HCT116 (cell line): ENCODE measurements at regions not wholly inside any gene's neighbourhood (a gene's known extent, or its start where the extent isn't known, plus 50 kb on each side); places are given as distances from the start of the nearest gene placed in this dataset.

Source experiments
- ATAC-seq: fragments of 200-7000 bp; cut with Tn5 transposase; 2 replicates; pipeline ENCODE4 v1.9.1; 2020; ENCODE audit warnings: mild to moderate bottlenecking, moderate library complexity
- BruUV-seq: library from RNA; stranded (reverse); fragments of 400-500 nt; replicated peaks from 2 replicates; lab custom pipeline; 2021; lab: Mats Ljungman, UMichigan
- CTCF ChIA-PET: fragments of 300-600 bp; sonication (Branson Sonifier 250); formaldehyde crosslinking; loops from one replicate; lab custom pipeline; 2021; ENCODE audit warnings: antibody characterized with exemption; lab: Charles Lee
- POLR2A ChIA-PET: fragments of 300-600, 350-600 bp; sonication (Branson Sonifier 250); formaldehyde crosslinking; loops from one replicate; lab custom pipeline; 2021; ENCODE audit warnings: antibody characterized with exemption; lab: Charles Lee
- RAD21 ChIA-PET, 2 experiments: fragments of 300-600 bp; sonication (Branson Sonifier 250); formaldehyde crosslinking; loops; one replicate each; lab custom pipeline; 2023; ENCODE audit warnings: low total read pairs in 2 of 2; ENCODE audit not compliant: uncharacterized antibody in 2 of 2, unreplicated experiment in 2 of 2, low non-redundant PET in 1 of 2; lab: Charles Lee
- DNase-seq: peaks from one replicate; pipeline ENCODE4 v3.0.0-alpha.2; 2010; ENCODE audit warnings: low read depth, low spot score
- H2AFZ ChIP-seq: fragments of 200-600 bp; shearing (Covaris generic), sonication (generic); 2 replicates; pipeline ENCODE4 v1.6.1; 2017; ENCODE audit warnings: low read depth, mixed run types, mixed read lengths, antibody characterized with exemption, low read length; ENCODE audit not compliant: poor library complexity, severe bottlenecking
- H3K27ac ChIP-seq: 2 replicates; pipeline ENCODE4 v1.5.1; 2012; ENCODE audit warnings: low read depth, low read length
- H3K27me3 ChIP-seq: fragments of 200-600 bp; sonication (generic); 2 replicates; pipeline ENCODE4 v1.6.1; 2016; ENCODE audit warnings: mixed run types, low read length, mixed read lengths; ENCODE audit not compliant: insufficient read depth
- H3K36me3 ChIP-seq, 2 experiments: fragments of 200-500 bp in 1 of 2; fragments of 200-600 bp in 1 of 2; sonication (Bioruptor generic) in 1 of 2; sonication (generic) in 1 of 2; 2 replicates each; pipeline versions ENCODE4 v1.5.1 to v1.6.1; 2014 to 2016; ENCODE audit warnings: low read length in 2 of 2, inconsistent platforms in 1 of 2, mixed read lengths in 1 of 2, mixed run types in 1 of 2; ENCODE audit not compliant: insufficient read depth in 2 of 2, control insufficient read depth in 1 of 2
- H3K4me1 ChIP-seq, 2 experiments: fragments of 200-600 bp in 1 of 2; sonication (generic) in 1 of 2; 2 replicates each; pipeline versions ENCODE4 v1.5.1 to v1.6.1; 2012 to 2017; ENCODE audit warnings: low read length in 2 of 2, inconsistent platforms in 1 of 2, mild to moderate bottlenecking in 1 of 2, mixed read lengths in 1 of 2, mixed run types in 1 of 2, moderate library complexity in 1 of 2; ENCODE audit not compliant: insufficient read depth in 2 of 2, control insufficient read depth in 1 of 2
- H3K4me2 ChIP-seq: fragments of 200-600 bp; sonication (generic); 2 replicates; pipeline ENCODE4 v1.6.1; 2017; ENCODE audit warnings: mixed run types, low read length, mixed read lengths
- H3K4me3 ChIP-seq, 2 experiments: fragments of 200-600 bp in 1 of 2; sonication (generic) in 1 of 2; replicated peaks in 1 of 2; 2 replicates each; pipeline ENCODE4 v1.5.1; 2011 to 2016; ENCODE audit warnings: low read length in 2 of 2, control low read depth in 1 of 2, low read depth in 1 of 2, mild to moderate bottlenecking in 1 of 2, mixed read lengths in 1 of 2, mixed run types in 1 of 2
- H3K79me2 ChIP-seq: fragments of 200-600 bp; sonication (generic); 2 replicates; pipeline ENCODE4 v1.6.1; 2017; ENCODE audit warnings: mild to moderate bottlenecking, mixed run types, low read length, moderate library complexity, mixed read lengths; ENCODE audit not compliant: insufficient read depth
- H3K9ac ChIP-seq: fragments of 200-600 bp; sonication (generic); 2 replicates; pipeline ENCODE4 v1.6.1; 2016; ENCODE audit warnings: low read length, mixed read lengths
- H3K9me2 ChIP-seq: fragments of 200-600 bp; sonication (generic), shearing (Covaris generic); 2 replicates; pipeline ENCODE4 v1.6.1; 2017; ENCODE audit warnings: mixed run types, mild to moderate bottlenecking, moderate library complexity; ENCODE audit not compliant: insufficient read depth
- H3K9me3 ChIP-seq, 2 experiments: fragments of 200-500 bp in 1 of 2; fragments of 200-600 bp in 1 of 2; sonication (Bioruptor generic) in 1 of 2; sonication (generic) in 1 of 2; 2 replicates each; pipeline ENCODE4 v1.6.1; 2014 to 2017; ENCODE audit warnings: low read length in 2 of 2, mixed read lengths in 2 of 2, inconsistent platforms in 1 of 2, low read depth in 1 of 2, mild to moderate bottlenecking in 1 of 2, mixed run types in 1 of 2, moderate library complexity in 1 of 2; ENCODE audit not compliant: control insufficient read depth in 1 of 2, insufficient read depth in 1 of 2
- H4K20me1 ChIP-seq: fragments of 200-600 bp; sonication (generic), shearing (Covaris generic); 2 replicates; pipeline ENCODE4 v1.6.1; 2017; ENCODE audit warnings: mixed run types, mild to moderate bottlenecking, moderate library complexity; ENCODE audit not compliant: insufficient read depth
- CEBPB ChIP-seq: IDR thresholded peaks from 2 replicates; pipeline ENCODE4 v1.6.1; 2012; ENCODE audit warnings: low read depth
- EGR1 ChIP-seq: IDR thresholded peaks from 2 replicates; pipeline ENCODE4 v1.6.1; 2012; ENCODE audit warnings: low read depth
- EZH2 ChIP-seq: fragments of 200-600 bp; sonication (generic); IDR thresholded peaks from 2 replicates; pipeline ENCODE4 v1.6.1; 2017; ENCODE audit warnings: antibody characterized with exemption, mixed run types
- EZH2phosphoT487 ChIP-seq: fragments of 200-600 bp; IDR thresholded peaks from 2 replicates; pipeline ENCODE4 v1.6.1; 2018; ENCODE audit warnings: antibody characterized with exemption, borderline replicate concordance
- FOSL1 ChIP-seq: IDR thresholded peaks from 2 replicates; pipeline ENCODE4 v1.6.1; 2012; ENCODE audit warnings: low read depth
- JUND ChIP-seq: IDR thresholded peaks from 2 replicates; pipeline ENCODE4 v1.6.1; 2012
- MAX ChIP-seq: IDR thresholded peaks from 2 replicates; pipeline ENCODE4 v1.6.1; 2012
- POLR2A ChIP-seq: IDR thresholded peaks from 2 replicates; pipeline ENCODE4 v1.7.0; 2011; ENCODE audit warnings: borderline replicate concordance; ENCODE audit not compliant: insufficient read depth, insufficient read length; ENCODE audit errors: extremely low read depth
- POLR2AphosphoS5 ChIP-seq: IDR thresholded peaks from 2 replicates; pipeline ENCODE4 v1.6.1; 2011; ENCODE audit warnings: mild to moderate bottlenecking, low read depth, low read length, moderate library complexity
- RAD21 ChIP-seq: IDR thresholded peaks from 2 replicates; pipeline ENCODE4 v1.6.1; 2012; ENCODE audit warnings: low read depth, mild to moderate bottlenecking
- REST ChIP-seq: IDR thresholded peaks from 2 replicates; pipeline ENCODE4 v1.6.1; 2012; ENCODE audit warnings: low read depth
- SIN3A ChIP-seq: IDR thresholded peaks from 2 replicates; pipeline ENCODE4 v1.6.1; 2012; ENCODE audit warnings: low read depth
- SRF ChIP-seq: IDR thresholded peaks from 2 replicates; pipeline ENCODE4 v1.6.1; 2012; ENCODE audit warnings: low read depth
- TCF7L2 ChIP-seq: IDR thresholded peaks from 2 replicates; pipeline ENCODE4 v1.7.0; 2011; ENCODE audit warnings: borderline replicate concordance, inconsistent platforms; ENCODE audit not compliant: insufficient read depth, insufficient read length; ENCODE audit errors: extremely low read depth
- YY1 ChIP-seq: IDR thresholded peaks from 2 replicates; pipeline ENCODE4 v1.6.1; 2011; ENCODE audit warnings: low read length, low read depth, moderate library complexity, mild to moderate bottlenecking; ENCODE audit not compliant: insufficient replicate concordance; ENCODE audit errors: extremely low read depth
- ZFX ChIP-seq: fragments of 450-650 bp; IDR thresholded peaks from 2 replicates; pipeline ENCODE4 v1.6.1; 2017
- ZNF274 ChIP-seq: fragments of 200-500 bp; sonication (Bioruptor generic); IDR thresholded peaks from 2 replicates; pipeline ENCODE4 v1.6.1; 2014; ENCODE audit warnings: mild to moderate bottlenecking, low read depth, low read length, inconsistent platforms
- intact Hi-C: fragments of 100-400 bp; cut with micrococcal nuclease; formaldehyde crosslinking; loops from 2 replicates; pipeline ENCODE4 v1.10.0; 2022
- TF ChIP-seq, protein P1 (sequence below): IDR thresholded peaks from 2 replicates; pipeline ENCODE4 v1.6.1; 2011; ENCODE audit warnings: mild to moderate bottlenecking, low read length, moderate library complexity; ENCODE audit not compliant: insufficient replicate concordance; ENCODE audit errors: extremely low read depth
- TF ChIP-seq, protein P2 (sequence below), 3 experiments: fragments of 200-600 bp in 1 of 3; sonication (generic) in 1 of 3; IDR thresholded peaks in 2 of 3; conservative IDR thresholded peaks in 1 of 3; 2 replicates each; pipeline ENCODE4 v1.5.1; 2012 to 2017; ENCODE audit warnings: low read depth in 2 of 3, low read length in 2 of 3, antibody characterized with exemption in 1 of 3, borderline replicate concordance in 1 of 3, control low read depth in 1 of 3, mild to moderate bottlenecking in 1 of 3, mixed read lengths in 1 of 3, mixed run types in 1 of 3, moderate library complexity in 1 of 3; ENCODE audit not compliant: insufficient read depth in 1 of 3

DNA sequence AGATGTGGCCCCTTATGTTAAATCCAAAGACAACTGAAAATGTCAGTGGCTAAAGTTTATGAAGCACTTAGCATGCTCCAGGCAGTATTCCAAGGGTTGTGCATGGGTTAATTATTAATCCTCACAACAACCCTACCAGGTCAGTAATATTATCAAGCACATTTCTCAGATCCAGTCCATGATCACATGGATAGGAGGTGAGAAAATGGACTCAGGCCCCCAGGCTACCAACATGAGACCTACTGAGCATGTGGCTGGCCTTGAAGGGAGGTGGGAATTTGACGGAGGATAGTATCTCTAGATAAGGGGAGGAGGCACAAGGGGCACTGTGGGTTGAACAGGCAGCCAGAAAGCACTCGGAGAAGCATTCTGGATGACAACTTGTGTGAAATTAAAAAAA lies 412.0 kb downstream of the MEIS1 start:
- CTCF ChIA-PET = no interaction called here
- H3K9ac ChIP-seq = no peak overlapping the region
- POLR2A ChIA-PET = no interaction called here
- H3K9me2 ChIP-seq = no peaks in the 10 kb centered on the region
- BruUV-seq = no TSS peak
- H3K4me3 ChIP-seq = no peak overlapping the region
- RAD21 ChIA-PET = no interaction called here
- 0 out of 4 replicates have a peak, but pooled peaks cover 0 to 4% of the 10 kb centered on the region in 2 experiments for H3K9me3 ChIP-seq
- ATAC-seq (no peak), DNase-seq (no peak)
- no peak overlapping the region for H3K4me2 ChIP-seq
- no peaks in the 10 kb centered on the region for H3K4me1 ChIP-seq
- no peak overlapping the region for H3K27ac ChIP-seq
- H2AFZ ChIP-seq = no peak overlapping the region
- H3K36me3 ChIP-seq = no peaks in the 10 kb centered on the region
- no peaks in the 10 kb centered on the region for H3K79me2 ChIP-seq
- TF ChIP-seq, protein P1, sequence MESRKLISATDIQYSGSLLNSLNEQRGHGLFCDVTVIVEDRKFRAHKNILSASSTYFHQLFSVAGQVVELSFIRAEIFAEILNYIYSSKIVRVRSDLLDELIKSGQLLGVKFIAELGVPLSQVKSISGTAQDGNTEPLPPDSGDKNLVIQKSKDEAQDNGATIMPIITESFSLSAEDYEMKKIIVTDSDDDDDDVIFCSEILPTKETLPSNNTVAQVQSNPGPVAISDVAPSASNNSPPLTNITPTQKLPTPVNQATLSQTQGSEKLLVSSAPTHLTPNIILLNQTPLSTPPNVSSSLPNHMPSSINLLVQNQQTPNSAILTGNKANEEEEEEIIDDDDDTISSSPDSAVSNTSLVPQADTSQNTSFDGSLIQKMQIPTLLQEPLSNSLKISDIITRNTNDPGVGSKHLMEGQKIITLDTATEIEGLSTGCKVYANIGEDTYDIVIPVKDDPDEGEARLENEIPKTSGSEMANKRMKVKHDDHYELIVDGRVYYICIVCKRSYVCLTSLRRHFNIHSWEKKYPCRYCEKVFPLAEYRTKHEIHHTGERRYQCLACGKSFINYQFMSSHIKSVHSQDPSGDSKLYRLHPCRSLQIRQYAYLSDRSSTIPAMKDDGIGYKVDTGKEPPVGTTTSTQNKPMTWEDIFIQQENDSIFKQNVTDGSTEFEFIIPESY = no peak
- TF ChIP-seq SIN3A = no peak
- no peak for TF ChIP-seq ZNF274
- no peak for TF ChIP-seq SRF
- TF ChIP-seq POLR2AphosphoS5 = no peak
- no peak for TF ChIP-seq POLR2A
- TF ChIP-seq MAX = no peak
- no peak for TF ChIP-seq TCF7L2
- TF ChIP-seq EZH2 = no peak
- TF ChIP-seq CEBPB = no peak
- TF ChIP-seq EZH2phosphoT487 = no peak
- no peak for TF ChIP-seq YY1
- no peak for TF ChIP-seq EGR1
- TF ChIP-seq JUND = no peak
- no peak for TF ChIP-seq REST
- TF ChIP-seq ZFX = no peak
- no peak for TF ChIP-seq FOSL1
- TF ChIP-seq, protein P2, sequence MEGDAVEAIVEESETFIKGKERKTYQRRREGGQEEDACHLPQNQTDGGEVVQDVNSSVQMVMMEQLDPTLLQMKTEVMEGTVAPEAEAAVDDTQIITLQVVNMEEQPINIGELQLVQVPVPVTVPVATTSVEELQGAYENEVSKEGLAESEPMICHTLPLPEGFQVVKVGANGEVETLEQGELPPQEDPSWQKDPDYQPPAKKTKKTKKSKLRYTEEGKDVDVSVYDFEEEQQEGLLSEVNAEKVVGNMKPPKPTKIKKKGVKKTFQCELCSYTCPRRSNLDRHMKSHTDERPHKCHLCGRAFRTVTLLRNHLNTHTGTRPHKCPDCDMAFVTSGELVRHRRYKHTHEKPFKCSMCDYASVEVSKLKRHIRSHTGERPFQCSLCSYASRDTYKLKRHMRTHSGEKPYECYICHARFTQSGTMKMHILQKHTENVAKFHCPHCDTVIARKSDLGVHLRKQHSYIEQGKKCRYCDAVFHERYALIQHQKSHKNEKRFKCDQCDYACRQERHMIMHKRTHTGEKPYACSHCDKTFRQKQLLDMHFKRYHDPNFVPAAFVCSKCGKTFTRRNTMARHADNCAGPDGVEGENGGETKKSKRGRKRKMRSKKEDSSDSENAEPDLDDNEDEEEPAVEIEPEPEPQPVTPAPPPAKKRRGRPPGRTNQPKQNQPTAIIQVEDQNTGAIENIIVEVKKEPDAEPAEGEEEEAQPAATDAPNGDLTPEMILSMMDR (IDR thresholded peaks at IDR 0.05 in 2 of 3, conservative IDR thresholded peaks at IDR 0.05 in 1 of 3; ENCODE audit: borderline replicate concordance in 1 of 3, insufficient read depth in 1 of 3, low read depth in 2 of 3, low read length in 2 of 3) = no peak
- no peak for TF ChIP-seq RAD21
- H3K27me3 ChIP-seq = no peaks in the 10 kb centered on the region
- H4K20me1 ChIP-seq = no peaks in the 10 kb centered on the region
- intact Hi-C loops = no loop called here
